ENCODE measurements at regions not wholly inside any gene's neighbourhood (a gene's known extent, or its start where the extent isn't known, plus 50 kb on each side); places are given as distances from the start of the nearest gene placed in this dataset.

DNA sequence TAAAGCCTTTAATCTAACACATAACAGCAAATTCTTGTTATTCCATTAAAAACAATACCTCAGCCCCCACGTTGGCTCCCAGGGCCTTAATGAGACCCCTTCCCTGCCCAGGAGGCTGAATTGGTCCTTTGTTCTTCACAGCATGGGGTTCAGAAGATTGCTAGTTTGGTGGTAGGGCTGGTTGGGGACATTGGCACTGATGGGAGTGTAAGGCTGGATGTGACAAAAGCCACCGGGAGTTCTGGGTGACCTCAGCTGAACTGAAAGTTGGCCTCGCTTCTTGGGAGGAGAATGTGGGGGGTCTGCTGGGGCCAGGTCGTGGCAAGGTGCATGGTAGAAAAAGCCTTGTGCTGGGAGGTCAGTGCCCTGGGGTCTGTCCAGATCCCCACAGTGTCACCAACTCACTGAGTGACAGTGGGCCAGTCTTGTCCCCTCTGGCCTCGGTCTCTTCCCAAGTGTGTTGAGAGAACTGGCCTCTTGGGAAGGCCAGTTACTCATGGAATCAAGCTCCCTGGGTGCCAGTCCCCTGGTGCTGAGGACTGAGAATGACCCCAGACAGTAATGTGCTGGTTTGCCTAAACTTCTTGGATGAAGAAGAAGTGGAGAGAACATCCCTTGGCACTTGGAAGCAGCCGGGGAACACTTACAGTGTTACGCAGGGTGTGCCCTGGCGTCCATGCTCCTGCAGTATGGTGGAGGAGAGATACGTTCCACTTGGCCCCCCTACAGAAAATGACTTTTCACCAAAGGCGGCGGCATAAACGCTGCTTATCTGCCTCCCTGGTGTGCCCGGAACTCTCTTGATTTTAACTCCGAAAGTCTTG lies 283.7 kb upstream of the RTL1 start:
- H3K9me2 ChIP-seq (ENCODE audit: insufficient read depth), result no peaks in the 10 kb centered on the region
- ATAC-seq (no peak), DNase-seq (ENCODE audit: low read depth, low spot score) (no peak)
- no TSS peak for BruUV-seq (replicated peaks)
- H4K20me1 ChIP-seq (ENCODE audit: insufficient read depth), result no peaks in the 10 kb centered on the region
- no peak overlapping the region for H3K4me3 ChIP-seq (replicated peaks in 1 of 2; ENCODE audit: low read depth in 1 of 2, low read length in 2 of 2)
- H3K27ac ChIP-seq (ENCODE audit: low read depth, low read length), result no peak overlapping the region
- H3K79me2 ChIP-seq (ENCODE audit: insufficient read depth, low read length), result no peaks in the 10 kb centered on the region
- H3K36me3 ChIP-seq (ENCODE audit: control insufficient read depth in 1 of 2, insufficient read depth in 2 of 2, low read length in 2 of 2), result no peaks in the 10 kb centered on the region
- CTCF ChIA-PET, result no interaction called here
- intact Hi-C loops (cut with micrococcal nuclease), result no loop called here
- no peak for TF ChIP-seq YY1 (IDR thresholded peaks at IDR 0.05; ENCODE audit: extremely low read depth, insufficient replicate concordance, low read depth, low read length)
- POLR2A ChIA-PET, result no interaction called here
- H3K9ac ChIP-seq (ENCODE audit: low read length), result no peak overlapping the region
- H3K27me3 ChIP-seq (ENCODE audit: insufficient read depth, low read length), result no peaks in the 10 kb centered on the region; the same call in 1 of the 2 replicates
- no peak overlapping the region for H3K4me2 ChIP-seq (ENCODE audit: low read length)
- H3K4me1 ChIP-seq (ENCODE audit: control insufficient read depth in 1 of 2, insufficient read depth in 2 of 2, low read length in 2 of 2), result no peaks in the 10 kb centered on the region
- H2AFZ ChIP-seq (ENCODE audit: low read depth, low read length, poor library complexity, severe bottlenecking), result no peak overlapping the region
- RAD21 ChIA-PET (ENCODE audit: low non-redundant PET in 1 of 2, low total read pairs in 2 of 2, uncharacterized antibody in 2 of 2, unreplicated experiment in 2 of 2), result no interaction called here
- no peaks in the 10 kb centered on the region for H3K9me3 ChIP-seq (ENCODE audit: control insufficient read depth in 1 of 2, insufficient read depth in 1 of 2, low read depth in 1 of 2, low read length in 2 of 2)

DNA sequence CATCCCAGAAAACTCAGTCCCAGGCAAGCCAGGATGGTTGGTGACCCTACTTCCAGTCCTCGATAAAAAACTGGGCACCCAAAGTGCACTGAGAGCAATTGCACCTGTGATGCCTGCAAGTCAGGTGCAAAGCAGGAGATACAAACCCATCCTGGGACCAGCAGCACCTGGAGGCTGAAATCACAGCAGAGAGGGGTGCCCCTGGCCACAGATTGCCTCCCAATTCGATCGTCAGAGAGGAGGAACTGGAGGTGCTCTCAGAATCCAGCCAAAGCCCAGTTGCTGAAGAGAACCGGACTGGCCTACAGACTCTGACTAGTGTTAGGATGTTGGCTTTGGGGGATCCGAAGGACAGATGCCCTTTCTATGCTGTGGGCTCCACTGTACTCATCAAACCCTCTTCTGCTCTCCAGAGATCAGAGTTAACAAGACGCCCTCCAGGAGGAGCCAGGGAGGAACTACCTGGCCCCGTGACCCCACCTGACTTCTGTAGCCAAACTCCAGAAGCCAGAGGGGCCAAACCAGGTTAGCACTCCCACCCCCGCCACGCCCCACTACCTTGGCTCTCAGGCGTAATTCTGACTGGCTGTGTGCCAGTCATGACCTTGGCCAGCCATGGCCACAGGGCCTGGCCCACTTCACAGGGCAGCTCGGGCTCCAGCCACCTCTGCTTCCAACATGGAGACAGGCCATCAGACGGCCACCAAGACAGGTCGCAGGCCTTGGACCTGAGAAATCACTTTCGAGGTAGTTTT lies 284.5 kb upstream of the RTL1 start:
- H2AFZ ChIP-seq (ENCODE audit: low read depth, low read length, poor library complexity, severe bottlenecking), result no peak overlapping the region
- no peaks in the 10 kb centered on the region; the same call in 1 of the 2 replicates for H3K27me3 ChIP-seq (ENCODE audit: insufficient read depth, low read length)
- ChIA-PET RAD21 (ENCODE audit: low non-redundant PET in 1 of 2, low total read pairs in 2 of 2, uncharacterized antibody in 2 of 2, unreplicated experiment in 2 of 2) (no interaction called here), CTCF (no interaction called here), POLR2A (no interaction called here)
- TF ChIP-seq ELF1 (IDR thresholded peaks at IDR 0.05; ENCODE audit: borderline replicate concordance, low read depth) (no peak), POLR2AphosphoS5 (IDR thresholded peaks at IDR 0.05; ENCODE audit: low read depth, low read length) (no peak), SIN3A (IDR thresholded peaks at IDR 0.05; ENCODE audit: low read depth) (no peak)
- TF ChIP-seq, protein P1, sequence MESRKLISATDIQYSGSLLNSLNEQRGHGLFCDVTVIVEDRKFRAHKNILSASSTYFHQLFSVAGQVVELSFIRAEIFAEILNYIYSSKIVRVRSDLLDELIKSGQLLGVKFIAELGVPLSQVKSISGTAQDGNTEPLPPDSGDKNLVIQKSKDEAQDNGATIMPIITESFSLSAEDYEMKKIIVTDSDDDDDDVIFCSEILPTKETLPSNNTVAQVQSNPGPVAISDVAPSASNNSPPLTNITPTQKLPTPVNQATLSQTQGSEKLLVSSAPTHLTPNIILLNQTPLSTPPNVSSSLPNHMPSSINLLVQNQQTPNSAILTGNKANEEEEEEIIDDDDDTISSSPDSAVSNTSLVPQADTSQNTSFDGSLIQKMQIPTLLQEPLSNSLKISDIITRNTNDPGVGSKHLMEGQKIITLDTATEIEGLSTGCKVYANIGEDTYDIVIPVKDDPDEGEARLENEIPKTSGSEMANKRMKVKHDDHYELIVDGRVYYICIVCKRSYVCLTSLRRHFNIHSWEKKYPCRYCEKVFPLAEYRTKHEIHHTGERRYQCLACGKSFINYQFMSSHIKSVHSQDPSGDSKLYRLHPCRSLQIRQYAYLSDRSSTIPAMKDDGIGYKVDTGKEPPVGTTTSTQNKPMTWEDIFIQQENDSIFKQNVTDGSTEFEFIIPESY (IDR thresholded peaks at IDR 0.05; ENCODE audit: extremely low read depth, insufficient replicate concordance, low read length), result no peak
- TF ChIP-seq, protein P2, sequence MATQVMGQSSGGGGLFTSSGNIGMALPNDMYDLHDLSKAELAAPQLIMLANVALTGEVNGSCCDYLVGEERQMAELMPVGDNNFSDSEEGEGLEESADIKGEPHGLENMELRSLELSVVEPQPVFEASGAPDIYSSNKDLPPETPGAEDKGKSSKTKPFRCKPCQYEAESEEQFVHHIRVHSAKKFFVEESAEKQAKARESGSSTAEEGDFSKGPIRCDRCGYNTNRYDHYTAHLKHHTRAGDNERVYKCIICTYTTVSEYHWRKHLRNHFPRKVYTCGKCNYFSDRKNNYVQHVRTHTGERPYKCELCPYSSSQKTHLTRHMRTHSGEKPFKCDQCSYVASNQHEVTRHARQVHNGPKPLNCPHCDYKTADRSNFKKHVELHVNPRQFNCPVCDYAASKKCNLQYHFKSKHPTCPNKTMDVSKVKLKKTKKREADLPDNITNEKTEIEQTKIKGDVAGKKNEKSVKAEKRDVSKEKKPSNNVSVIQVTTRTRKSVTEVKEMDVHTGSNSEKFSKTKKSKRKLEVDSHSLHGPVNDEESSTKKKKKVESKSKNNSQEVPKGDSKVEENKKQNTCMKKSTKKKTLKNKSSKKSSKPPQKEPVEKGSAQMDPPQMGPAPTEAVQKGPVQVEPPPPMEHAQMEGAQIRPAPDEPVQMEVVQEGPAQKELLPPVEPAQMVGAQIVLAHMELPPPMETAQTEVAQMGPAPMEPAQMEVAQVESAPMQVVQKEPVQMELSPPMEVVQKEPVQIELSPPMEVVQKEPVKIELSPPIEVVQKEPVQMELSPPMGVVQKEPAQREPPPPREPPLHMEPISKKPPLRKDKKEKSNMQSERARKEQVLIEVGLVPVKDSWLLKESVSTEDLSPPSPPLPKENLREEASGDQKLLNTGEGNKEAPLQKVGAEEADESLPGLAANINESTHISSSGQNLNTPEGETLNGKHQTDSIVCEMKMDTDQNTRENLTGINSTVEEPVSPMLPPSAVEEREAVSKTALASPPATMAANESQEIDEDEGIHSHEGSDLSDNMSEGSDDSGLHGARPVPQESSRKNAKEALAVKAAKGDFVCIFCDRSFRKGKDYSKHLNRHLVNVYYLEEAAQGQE (IDR thresholded peaks at IDR 0.05; ENCODE audit: low read depth), result no peak
- H3K4me3 ChIP-seq (replicated peaks in 1 of 2; ENCODE audit: low read depth in 1 of 2, low read length in 2 of 2), result no peak overlapping the region
- DNase-seq (ENCODE audit: low read depth, low spot score) (no peak), ATAC-seq (no peak)
- H3K4me1 ChIP-seq (ENCODE audit: control insufficient read depth in 1 of 2, insufficient read depth in 2 of 2, low read length in 2 of 2), result no peaks in the 10 kb centered on the region
- BruUV-seq (replicated peaks), result no TSS peak
- no peak overlapping the region for H3K4me2 ChIP-seq (ENCODE audit: low read length)
- H4K20me1 ChIP-seq (ENCODE audit: insufficient read depth), result no peaks in the 10 kb centered on the region
- H3K79me2 ChIP-seq (ENCODE audit: insufficient read depth, low read length), result no peaks in the 10 kb centered on the region
- no peaks in the 10 kb centered on the region for H3K9me3 ChIP-seq (ENCODE audit: control insufficient read depth in 1 of 2, insufficient read depth in 1 of 2, low read depth in 1 of 2, low read length in 2 of 2)
- no peaks in the 10 kb centered on the region for H3K9me2 ChIP-seq (ENCODE audit: insufficient read depth)
- H3K36me3 ChIP-seq (ENCODE audit: control insufficient read depth in 1 of 2, insufficient read depth in 2 of 2, low read length in 2 of 2), result no peaks in the 10 kb centered on the region
- H3K9ac ChIP-seq (ENCODE audit: low read length), result no peak overlapping the region
- H3K27ac ChIP-seq (ENCODE audit: low read depth, low read length), result no peak overlapping the region
- intact Hi-C loops (cut with micrococcal nuclease), result no loop called here
